ENCODE measurements at regions not wholly inside any gene's neighbourhood (a gene's known extent, or its start where the extent isn't known, plus 50 kb on each side); places are given as distances from the start of the nearest gene placed in this dataset.

GRCh38 chr2:183348492-183348891 lies 224.2 kb downstream of the NUP35 start:
- no peaks in the 10 kb centered on the region for H3K79me2 ChIP-seq (ENCODE audit: control insufficient read depth, insufficient read depth, low read length)
- DNase-seq, result no peak
- no peak overlapping the region for H4K8ac ChIP-seq (ENCODE audit: low read depth, low read length)
- H3K36me3 ChIP-seq (ENCODE audit: control insufficient read depth, insufficient read depth, low read length), result no peaks in the 10 kb centered on the region
- no CpG with 5 or more reads among the region's 2 CpGs for whole genome bisulfite sequencing (ENCODE audit: extremely low coverage, insufficient coverage, low lambda C conversion rate)
- no peak overlapping the region for H3K4me3 ChIP-seq (ENCODE audit: low read length)
- H3K4me2 ChIP-seq (ENCODE audit: low read length), result no peak overlapping the region
- no peak overlapping the region for H3K4ac ChIP-seq (ENCODE audit: low read depth, low read length)
- no peak overlapping the region for H2BK120ac ChIP-seq (ENCODE audit: low read depth, low read length)
- no peaks in the 10 kb centered on the region for H3K4me1 ChIP-seq (ENCODE audit: control insufficient read depth, low read depth, low read length)
- H2AK5ac ChIP-seq (ENCODE audit: low read length), result no peak overlapping the region
- H3K27me3 ChIP-seq (ENCODE audit: insufficient read depth, low read length, poor library complexity), result no peaks in the 10 kb centered on the region
- H3K9ac ChIP-seq (ENCODE audit: low read length), result no peak overlapping the region
- no peak overlapping the region for H2BK15ac ChIP-seq (replicated peaks; ENCODE audit: low read depth)
- H3K56ac ChIP-seq (ENCODE audit: low read length), result no peak overlapping the region
- H3K23ac ChIP-seq (ENCODE audit: low read length), result no peak overlapping the region
- no peak overlapping the region for H3K18ac ChIP-seq (ENCODE audit: low read length)
- no peak overlapping the region for H2BK5ac ChIP-seq (ENCODE audit: low read length)
- H3K27ac ChIP-seq (ENCODE audit: low read depth, low read length), result no peak overlapping the region
- no peak overlapping the region for H4K5ac ChIP-seq (ENCODE audit: low read length)
- no peaks in the 10 kb centered on the region for H3K79me1 ChIP-seq (ENCODE audit: low read length)

- H3K56ac ChIP-seq (ENCODE audit: low read length), result no peak overlapping the region
- H3K79me1 ChIP-seq (ENCODE audit: low read length), result no peaks in the 10 kb centered on the region
- no peak overlapping the region for H4K5ac ChIP-seq (ENCODE audit: low read length)
- no peak overlapping the region for H2AK5ac ChIP-seq (ENCODE audit: low read length)
- no peak overlapping the region for H4K8ac ChIP-seq (ENCODE audit: low read depth, low read length)
- H2BK15ac ChIP-seq (replicated peaks; ENCODE audit: low read depth), result no peak overlapping the region
- no peak overlapping the region for H2BK120ac ChIP-seq (ENCODE audit: low read depth, low read length)
- H3K4me2 ChIP-seq (ENCODE audit: low read length), result no peak overlapping the region
- no peak overlapping the region for H3K18ac ChIP-seq (ENCODE audit: low read length)
- H2BK5ac ChIP-seq (ENCODE audit: low read length), result no peak overlapping the region
- no peaks in the 10 kb centered on the region for H3K4me1 ChIP-seq (ENCODE audit: control insufficient read depth, low read depth, low read length)
- no peaks in the 10 kb centered on the region for H3K79me2 ChIP-seq (ENCODE audit: control insufficient read depth, insufficient read depth, low read length)
- no peak overlapping the region for H3K4me3 ChIP-seq (ENCODE audit: low read length)
- no peak overlapping the region for H3K4ac ChIP-seq (ENCODE audit: low read depth, low read length)
- H3K23ac ChIP-seq (ENCODE audit: low read length), result no peak overlapping the region
- no peak overlapping the region for H3K9ac ChIP-seq (ENCODE audit: low read length)
- no peak overlapping the region for H3K27ac ChIP-seq (ENCODE audit: low read depth, low read length)
- no peaks in the 10 kb centered on the region for H3K27me3 ChIP-seq (ENCODE audit: insufficient read depth, low read length, poor library complexity)
- no peak for DNase-seq
- H3K36me3 ChIP-seq (ENCODE audit: control insufficient read depth, insufficient read depth, low read length), result no peaks in the 10 kb centered on the region
- WGBS (ENCODE audit: extremely low coverage, insufficient coverage, low lambda C conversion rate), result no CpG with 5 or more reads among the region's 7 CpGs
Observed at GRCh38 chr2:183349091-183349490, 224.8 kb downstream of the NUP35 start.

- Histone ChIP-seq H4K5ac (ENCODE audit: low read length) (no peak overlapping the region), H3K23ac (ENCODE audit: low read length) (no peak overlapping the region), H2BK120ac (ENCODE audit: low read depth, low read length) (no peak overlapping the region), H2BK5ac (ENCODE audit: low read length) (no peak overlapping the region), H2AK5ac (ENCODE audit: low read length) (no peak overlapping the region), H3K18ac (ENCODE audit: low read length) (no peak overlapping the region), H3K56ac (ENCODE audit: low read length) (no peak overlapping the region), H3K4me3 (ENCODE audit: low read length) (no peak overlapping the region), H3K4me2 (ENCODE audit: low read length) (no peak overlapping the region), H4K8ac (ENCODE audit: low read depth, low read length) (no peak overlapping the region), H3K79me1 (ENCODE audit: low read length) (no peaks in the 10 kb centered on the region), H3K27ac (ENCODE audit: low read depth, low read length) (no peak overlapping the region), H3K36me3 (ENCODE audit: control insufficient read depth, insufficient read depth, low read length) (no peaks in the 10 kb centered on the region), H3K4me1 (ENCODE audit: control insufficient read depth, low read depth, low read length) (no peaks in the 10 kb centered on the region), H3K27me3 (ENCODE audit: insufficient read depth, low read length, poor library complexity) (no peaks in the 10 kb centered on the region), H3K79me2 (ENCODE audit: control insufficient read depth, insufficient read depth, low read length) (no peaks in the 10 kb centered on the region), H2BK15ac (replicated peaks; ENCODE audit: low read depth) (no peak overlapping the region), H3K4ac (ENCODE audit: low read depth, low read length) (no peak overlapping the region), H3K9ac (ENCODE audit: low read length) (no peak overlapping the region)
- DNase-seq, result no peak
- WGBS (ENCODE audit: extremely low coverage, insufficient coverage, low lambda C conversion rate), result no CpG with 5 or more reads among the region's 2 CpGs
Observed at GRCh38 chr2:183359867-183360266, 235.6 kb downstream of the NUP35 start.

GRCh38 chr2:183371545-183371944 lies 247.3 kb downstream of the NUP35 start:
- H3K9ac ChIP-seq (ENCODE audit: low read length), result no peak overlapping the region
- H3K27me3 ChIP-seq (ENCODE audit: insufficient read depth, low read length, poor library complexity), result no peaks in the 10 kb centered on the region
- no peak overlapping the region for H3K18ac ChIP-seq (ENCODE audit: low read length)
- H3K4me2 ChIP-seq (ENCODE audit: low read length), result no peak overlapping the region
- H2BK120ac ChIP-seq (ENCODE audit: low read depth, low read length), result no peak overlapping the region
- H3K4ac ChIP-seq (ENCODE audit: low read depth, low read length), result no peak overlapping the region
- no peak for DNase-seq
- no peaks in the 10 kb centered on the region for H3K36me3 ChIP-seq (ENCODE audit: control insufficient read depth, insufficient read depth, low read length)
- H3K79me1 ChIP-seq (ENCODE audit: low read length), result no peaks in the 10 kb centered on the region
- H4K5ac ChIP-seq (ENCODE audit: low read length), result no peak overlapping the region
- H2AK5ac ChIP-seq (ENCODE audit: low read length), result no peak overlapping the region
- H3K56ac ChIP-seq (ENCODE audit: low read length), result no peak overlapping the region
- no peak overlapping the region for H3K4me3 ChIP-seq (ENCODE audit: low read length)
- H4K8ac ChIP-seq (ENCODE audit: low read depth, low read length), result no peak overlapping the region
- no peak overlapping the region for H3K27ac ChIP-seq (ENCODE audit: low read depth, low read length)
- H3K4me1 ChIP-seq (ENCODE audit: control insufficient read depth, low read depth, low read length), result no peaks in the 10 kb centered on the region
- H2BK15ac ChIP-seq (replicated peaks; ENCODE audit: low read depth), result no peak overlapping the region
- no peak overlapping the region for H2BK5ac ChIP-seq (ENCODE audit: low read length)
- H3K23ac ChIP-seq (ENCODE audit: low read length), result no peak overlapping the region
- no peaks in the 10 kb centered on the region for H3K79me2 ChIP-seq (ENCODE audit: control insufficient read depth, insufficient read depth, low read length)

GRCh38 chr2:183375821-183376220 lies 251.6 kb downstream of the NUP35 start:
- no peaks in the 10 kb centered on the region for H3K27me3 ChIP-seq (ENCODE audit: insufficient read depth, low read length, poor library complexity)
- H3K27ac ChIP-seq (ENCODE audit: low read depth, low read length), result no peak overlapping the region
- no peak overlapping the region for H4K8ac ChIP-seq (ENCODE audit: low read depth, low read length)
- no peak overlapping the region for H4K5ac ChIP-seq (ENCODE audit: low read length)
- H3K79me1 ChIP-seq (ENCODE audit: low read length), result no peaks in the 10 kb centered on the region
- no peaks in the 10 kb centered on the region for H3K4me1 ChIP-seq (ENCODE audit: control insufficient read depth, low read depth, low read length)
- no peak overlapping the region for H3K4me2 ChIP-seq (ENCODE audit: low read length)
- no peak overlapping the region for H3K18ac ChIP-seq (ENCODE audit: low read length)
- no peak overlapping the region for H2BK15ac ChIP-seq (replicated peaks; ENCODE audit: low read depth)
- H3K56ac ChIP-seq (ENCODE audit: low read length), result no peak overlapping the region
- no peak overlapping the region for H3K9ac ChIP-seq (ENCODE audit: low read length)
- no peak overlapping the region for H2AK5ac ChIP-seq (ENCODE audit: low read length)
- no CpG with 5 or more reads among the region's 3 CpGs for WGBS (ENCODE audit: extremely low coverage, insufficient coverage, low lambda C conversion rate)
- no peaks in the 10 kb centered on the region for H3K79me2 ChIP-seq (ENCODE audit: control insufficient read depth, insufficient read depth, low read length)
- no peak overlapping the region for H3K23ac ChIP-seq (ENCODE audit: low read length)
- no peak overlapping the region for H3K4me3 ChIP-seq (ENCODE audit: low read length)
- H2BK120ac ChIP-seq (ENCODE audit: low read depth, low read length), result no peak overlapping the region
- no peaks in the 10 kb centered on the region for H3K36me3 ChIP-seq (ENCODE audit: control insufficient read depth, insufficient read depth, low read length)
- no peak overlapping the region for H2BK5ac ChIP-seq (ENCODE audit: low read length)
- no peak overlapping the region for H3K4ac ChIP-seq (ENCODE audit: low read depth, low read length)
- no peak for DNase-seq

- Histone ChIP-seq H3K27ac (ENCODE audit: low read depth, low read length) (no peak overlapping the region), H2BK120ac (ENCODE audit: low read depth, low read length) (no peak overlapping the region), H3K36me3 (ENCODE audit: control insufficient read depth, insufficient read depth, low read length) (no peaks in the 10 kb centered on the region)
Observed at GRCh38 chr2:183383854-183384253, 259.6 kb downstream of the NUP35 start.

More at GRCh38 chr2:183383854-183384253, 259.6 kb downstream of the NUP35 start:
- H4K8ac ChIP-seq (ENCODE audit: low read depth, low read length), result no peak overlapping the region
- WGBS (ENCODE audit: extremely low coverage, insufficient coverage, low lambda C conversion rate), result no CpG with 5 or more reads among the region's 1 CpG
- H3K18ac ChIP-seq (ENCODE audit: low read length), result no peak overlapping the region
- no peak overlapping the region for H3K23ac ChIP-seq (ENCODE audit: low read length)
- H2BK5ac ChIP-seq (ENCODE audit: low read length), result no peak overlapping the region
- H3K9ac ChIP-seq (ENCODE audit: low read length), result no peak overlapping the region
- H3K79me1 ChIP-seq (ENCODE audit: low read length), result no peaks in the 10 kb centered on the region
- no peak overlapping the region for H2AK5ac ChIP-seq (ENCODE audit: low read length)
- no peak overlapping the region for H3K4ac ChIP-seq (ENCODE audit: low read depth, low read length)
- H3K56ac ChIP-seq (ENCODE audit: low read length), result no peak overlapping the region
- no peaks in the 10 kb centered on the region for H3K4me1 ChIP-seq (ENCODE audit: control insufficient read depth, low read depth, low read length)
- DNase-seq, result no peak
- no peaks in the 10 kb centered on the region for H3K79me2 ChIP-seq (ENCODE audit: control insufficient read depth, insufficient read depth, low read length)
- H2BK15ac ChIP-seq (replicated peaks; ENCODE audit: low read depth), result no peak overlapping the region
- no peak overlapping the region for H3K4me3 ChIP-seq (ENCODE audit: low read length)
- H3K27me3 ChIP-seq (ENCODE audit: insufficient read depth, low read length, poor library complexity), result no peaks in the 10 kb centered on the region
- no peak overlapping the region for H3K4me2 ChIP-seq (ENCODE audit: low read length)
- H4K5ac ChIP-seq (ENCODE audit: low read length), result no peak overlapping the region

Measured in mesendoderm (in vitro differentiated cells).